Activated CD4-positive, alpha-beta T cell treated with anti-CD3 and anti-CD28 coated beads, Interleukin-2, amount 10 ng/mL, durations not matched to agents 24 days and 14 days (primary cell): ENCODE measurements at regions not wholly inside any gene's neighbourhood (a gene's known extent, or its start where the extent isn't known, plus 50 kb on each side); places are given as distances from the start of the nearest gene placed in this dataset.
"Not testable (repeated sequence)": the region's sequence is repeated elsewhere in the genome, so short reads cannot be mapped to it uniquely, and the experiment has no call there.

Experiments
- DNase-seq: peaks from one replicate; pipeline ENCODE4 v3.0.0; 2022
- H3K27ac Mint-ChIP-seq: one replicate; pipeline ENCODE4 v1.8.0; 2022; ENCODE audit warnings: mild to moderate bottlenecking, mixed read lengths
- H3K27me3 Mint-ChIP-seq: one replicate; pipeline ENCODE4 v1.8.0; 2022; ENCODE audit warnings: mixed read lengths
- H3K36me3 Mint-ChIP-seq: one replicate; pipeline ENCODE4 v1.8.0; 2022; ENCODE audit warnings: low read depth, mild to moderate bottlenecking, mixed read lengths
- H3K4me1 Mint-ChIP-seq: one replicate; pipeline ENCODE4 v1.8.0; 2021; ENCODE audit warnings: mixed read lengths
- H3K4me3 Mint-ChIP-seq: one replicate; pipeline ENCODE4 v1.8.0; 2022; ENCODE audit warnings: mild to moderate bottlenecking, moderate library complexity, mixed read lengths
- H3K9me3 Mint-ChIP-seq: one replicate; pipeline ENCODE4 v1.8.0; 2021; ENCODE audit warnings: mixed read lengths
- intact Hi-C: fragments of 100-400 bp; cut with micrococcal nuclease; formaldehyde crosslinking; loops from one replicate; pipeline ENCODE4 v1.15.1; 2023

- DNase-seq: no peak
- Mint-ChIP-seq H3K27ac (no peak overlapping the region), H3K27me3 (no peaks in the 10 kb centered on the region), H3K36me3 (no peaks in the 10 kb centered on the region), H3K9me3 (peaks cover 6% of the 10 kb centered on the region), H3K4me3 (no peak overlapping the region), H3K4me1 (no peaks in the 10 kb centered on the region)
- intact Hi-C loops: no loop called here
Observed at GRCh38 chr1:194410756-194411155, 1224.3 kb upstream of the B3GALT2 start.

GRCh38 chr1:194407238-194407637 lies 1220.8 kb upstream of the B3GALT2 start:
- H3K4me1 Mint-ChIP-seq, H3K27ac Mint-ChIP-seq, H3K9me3 Mint-ChIP-seq, H3K27me3 Mint-ChIP-seq, H3K36me3 Mint-ChIP-seq, H3K4me3 Mint-ChIP-seq, DNase-seq, intact Hi-C loops: not testable (repeated sequence)

GRCh38 chr1:194394676-194395075 lies 1208.3 kb upstream of the B3GALT2 start:
- H3K4me3 Mint-ChIP-seq: no peak overlapping the region
- no peak overlapping the region for H3K27ac Mint-ChIP-seq
- H3K36me3 Mint-ChIP-seq: no peaks in the 10 kb centered on the region
- intact Hi-C loops: no loop called here
- H3K27me3 Mint-ChIP-seq: no peaks in the 10 kb centered on the region
- H3K4me1 Mint-ChIP-seq: no peaks in the 10 kb centered on the region
- DNase-seq: no peak
- H3K9me3 Mint-ChIP-seq: no peaks in the 10 kb centered on the region

GRCh38 chr1:194387531-194387930 lies 1201.1 kb upstream of the B3GALT2 start:
- intact Hi-C loops: no loop called here
- Mint-ChIP-seq H3K4me1 (no peaks in the 10 kb centered on the region), H3K9me3 (no peaks in the 10 kb centered on the region), H3K27ac (no peak overlapping the region), H3K27me3 (no peaks in the 10 kb centered on the region), H3K4me3 (no peak overlapping the region), H3K36me3 (no peaks in the 10 kb centered on the region)
- DNase-seq: no peak

- no peaks in the 10 kb centered on the region for H3K4me1 Mint-ChIP-seq
- no peak overlapping the region for H3K27ac Mint-ChIP-seq
- H3K9me3 Mint-ChIP-seq: no peaks in the 10 kb centered on the region
- intact Hi-C loops: no loop called here
- DNase-seq: no peak
- H3K4me3 Mint-ChIP-seq: no peak overlapping the region
- H3K36me3 Mint-ChIP-seq: no peaks in the 10 kb centered on the region
- H3K27me3 Mint-ChIP-seq: no peaks in the 10 kb centered on the region
Observed at GRCh38 chr1:194378517-194378916, 1192.1 kb upstream of the B3GALT2 start.

GRCh38 chr1:194374649-194375048 lies 1188.2 kb upstream of the B3GALT2 start:
- Mint-ChIP-seq H3K27ac (no peak overlapping the region), H3K27me3 (no peaks in the 10 kb centered on the region), H3K4me1 (no peaks in the 10 kb centered on the region), H3K36me3 (no peaks in the 10 kb centered on the region), H3K4me3 (no peak overlapping the region), H3K9me3 (no peaks in the 10 kb centered on the region)
- no peak for DNase-seq
- intact Hi-C loops: no loop called here

- intact Hi-C loops: no loop called here
- H3K27me3 Mint-ChIP-seq: no peaks in the 10 kb centered on the region
- H3K4me1 Mint-ChIP-seq: no peaks in the 10 kb centered on the region
- H3K9me3 Mint-ChIP-seq: no peaks in the 10 kb centered on the region
- H3K27ac Mint-ChIP-seq: no peak overlapping the region
- no peak overlapping the region for H3K4me3 Mint-ChIP-seq
- H3K36me3 Mint-ChIP-seq: no peaks in the 10 kb centered on the region
- DNase-seq: no peak
Observed at GRCh38 chr1:194372266-194372665, 1185.9 kb upstream of the B3GALT2 start.

- Mint-ChIP-seq H3K27me3 (no peaks in the 10 kb centered on the region), H3K27ac (no peak overlapping the region), H3K36me3 (no peaks in the 10 kb centered on the region), H3K4me3 (no peak overlapping the region), H3K9me3 (no peaks in the 10 kb centered on the region), H3K4me1 (no peaks in the 10 kb centered on the region)
- DNase-seq: no peak
- intact Hi-C loops: no loop called here
Observed at GRCh38 chr1:194369622-194370021, 1183.2 kb upstream of the B3GALT2 start.

GRCh38 chr1:194369060-194369459 lies 1182.6 kb upstream of the B3GALT2 start:
- no peaks in the 10 kb centered on the region for H3K9me3 Mint-ChIP-seq
- no peaks in the 10 kb centered on the region for H3K36me3 Mint-ChIP-seq
- intact Hi-C loops: no loop called here

GRCh38 chr1:194367121-194367520 lies 1180.7 kb upstream of the B3GALT2 start:
- no peaks in the 10 kb centered on the region for H3K36me3 Mint-ChIP-seq
- no peaks in the 10 kb centered on the region for H3K27me3 Mint-ChIP-seq
- H3K27ac Mint-ChIP-seq: no peak overlapping the region
- H3K4me3 Mint-ChIP-seq: no peak overlapping the region
- DNase-seq: no peak
- no peaks in the 10 kb centered on the region for H3K9me3 Mint-ChIP-seq
- intact Hi-C loops: no loop called here
- H3K4me1 Mint-ChIP-seq: no peaks in the 10 kb centered on the region

More at GRCh38 chr1:194369060-194369459, 1182.6 kb upstream of the B3GALT2 start:
- DNase-seq: no peak
- Mint-ChIP-seq H3K27me3 (no peaks in the 10 kb centered on the region), H3K4me3 (no peak overlapping the region), H3K27ac (no peak overlapping the region), H3K4me1 (no peaks in the 10 kb centered on the region)

- Mint-ChIP-seq H3K4me3 (no peak overlapping the region), H3K36me3 (no peaks in the 10 kb centered on the region)
Observed at GRCh38 chr1:194366705-194367104, 1180.3 kb upstream of the B3GALT2 start.

GRCh38 chr1:194362327-194362726 lies 1175.9 kb upstream of the B3GALT2 start:
- peaks cover 3% of the 10 kb centered on the region for H3K27me3 Mint-ChIP-seq
- H3K4me3 Mint-ChIP-seq: no peak overlapping the region
- no peaks in the 10 kb centered on the region for H3K4me1 Mint-ChIP-seq
- intact Hi-C loops: no loop called here
- H3K36me3 Mint-ChIP-seq: no peaks in the 10 kb centered on the region
- H3K9me3 Mint-ChIP-seq: no peaks in the 10 kb centered on the region
- H3K27ac Mint-ChIP-seq: no peak overlapping the region
- no peak for DNase-seq

More at GRCh38 chr1:194366705-194367104, 1180.3 kb upstream of the B3GALT2 start:
- intact Hi-C loops: no loop called here
- no peaks in the 10 kb centered on the region for H3K4me1 Mint-ChIP-seq
- H3K27ac Mint-ChIP-seq: no peak overlapping the region
- peaks cover 3% of the 10 kb centered on the region for H3K27me3 Mint-ChIP-seq
- no peaks in the 10 kb centered on the region for H3K9me3 Mint-ChIP-seq
- no peak for DNase-seq

- Mint-ChIP-seq H3K27me3 (peaks cover 3% of the 10 kb centered on the region), H3K9me3 (no peaks in the 10 kb centered on the region), H3K36me3 (no peaks in the 10 kb centered on the region), H3K27ac (no peak overlapping the region), H3K4me3 (no peak overlapping the region), H3K4me1 (no peaks in the 10 kb centered on the region)
- intact Hi-C loops: no loop called here
- no peak for DNase-seq
Observed at GRCh38 chr1:194361374-194362131, 1175.1 kb upstream of the B3GALT2 start.

GRCh38 chr1:194358208-194358581 lies 1171.8 kb upstream of the B3GALT2 start:
- Mint-ChIP-seq H3K27ac (no peak overlapping the region), H3K4me3 (no peak overlapping the region), H3K9me3 (no peaks in the 10 kb centered on the region), H3K36me3 (no peaks in the 10 kb centered on the region), H3K4me1 (no peaks in the 10 kb centered on the region), H3K27me3 (peaks cover 3% of the 10 kb centered on the region)
- intact Hi-C loops: no loop called here
- DNase-seq: no peak

- not testable (repeated sequence) for H3K9me3 Mint-ChIP-seq
Observed at GRCh38 chr1:194357573-194358207, 1171.3 kb upstream of the B3GALT2 start.

More at GRCh38 chr1:194357573-194358207, 1171.3 kb upstream of the B3GALT2 start:
- H3K36me3 Mint-ChIP-seq, H3K4me1 Mint-ChIP-seq, intact Hi-C loops, H3K27me3 Mint-ChIP-seq, DNase-seq, H3K27ac Mint-ChIP-seq, H3K4me3 Mint-ChIP-seq: not testable (repeated sequence)
